ENCODE measurements at regions not wholly inside any gene's neighbourhood (a gene's known extent, or its start where the extent isn't known, plus 50 kb on each side); places are given as distances from the start of the nearest gene placed in this dataset.
A peak's percentile ranks its signal among the peaks of the same experiment; 100 is the strongest.

DNA sequence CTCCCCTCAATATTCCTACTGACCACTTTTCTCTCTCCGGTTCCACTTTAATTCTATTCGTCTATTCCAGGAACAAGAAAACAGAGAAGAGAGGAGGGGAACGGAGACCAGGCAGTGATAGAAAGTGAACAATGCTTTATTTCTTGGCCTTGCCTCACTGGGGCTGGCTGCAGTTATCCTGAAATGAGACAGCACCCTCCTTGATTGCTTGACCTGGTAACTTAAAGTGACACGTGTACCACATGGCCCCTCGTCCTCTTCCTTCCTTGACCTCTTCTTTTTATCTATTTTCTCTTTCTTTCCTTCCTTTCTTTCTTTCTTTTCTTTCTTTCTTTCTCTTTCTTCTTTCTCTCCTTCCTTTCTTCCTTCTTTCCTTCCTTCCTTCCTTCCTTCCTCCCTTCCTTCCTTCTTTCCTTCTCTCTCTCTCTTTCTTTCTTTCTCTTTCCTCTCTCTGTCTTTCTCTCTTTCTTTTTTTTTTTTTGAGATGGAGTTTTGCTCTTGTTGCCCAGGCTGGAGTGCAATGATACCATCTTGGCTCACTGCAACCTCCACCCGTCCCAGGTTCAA lies 52.8 kb upstream of the CLMP start:
- Histone ChIP-seq H3K4me1 (replicated peaks in 1 of 2) (peaks cover 5 to 12% of the 10 kb centered on the region in 2 donors), H3K27ac (no peak overlapping the region), H3K4me3 (no peak overlapping the region)
- in situ Hi-C loops (cut with MboI; ENCODE audit: low pct_unique_long_range_greater_than_20kb in 2 of 9, low sequenced_read_pairs in 9 of 9, unreplicated experiment in 9 of 9): loop anchor here in 6 of 9 experiments (10.0 to 25.0 kb wide), 2 partner anchors 133 to 136 kb away; no protein-coding TSS in a partner anchor
- 20 to 62% (median 37%) methylated on average over 3 to 6 of the region's 6 CpGs; no CpG with 5 or more reads in 1 of the 10 experiments for WGBS, 10 experiments
- no peak for ATAC-seq (replicated peaks in 6 of 8)

DNA sequence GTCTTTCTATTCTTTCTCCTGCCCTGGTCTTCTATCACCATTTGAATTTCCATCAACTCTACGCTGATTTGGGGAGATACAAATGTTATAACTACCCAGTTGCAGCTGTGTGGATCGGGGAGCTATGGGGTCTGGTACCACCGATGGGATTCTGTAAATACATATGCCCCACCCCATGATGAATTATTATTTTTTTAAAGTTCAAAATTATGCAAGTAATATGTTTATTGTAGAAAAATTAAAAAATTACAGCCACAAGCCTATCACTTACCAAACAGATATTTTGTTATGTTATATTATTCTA lies 52.4 kb upstream of the CLMP start:
- in situ Hi-C loops (cut with MboI; ENCODE audit: low pct_unique_long_range_greater_than_20kb in 2 of 9, low sequenced_read_pairs in 9 of 9, unreplicated experiment in 9 of 9): loop anchor here in 6 of 9 experiments (10.0 to 25.0 kb wide), 2 partner anchors 133 to 135 kb away; no protein-coding TSS in a partner anchor
- peak in 4 of 8 experiments; percentile 38 to 49 (median 43) for ATAC-seq (replicated peaks in 6 of 8)
- 0 to 93% (median 49%) methylated on average over 1 to 3 of the region's 3 CpGs; no CpG with 5 or more reads in 4 of the 10 experiments for WGBS, 10 experiments
- Histone ChIP-seq H3K4me3 (no peak overlapping the region), H3K4me1 (replicated peaks in 1 of 2) (peaks cover 5 to 12% of the 10 kb centered on the region in 2 donors), H3K27ac (no peak overlapping the region)

DNA sequence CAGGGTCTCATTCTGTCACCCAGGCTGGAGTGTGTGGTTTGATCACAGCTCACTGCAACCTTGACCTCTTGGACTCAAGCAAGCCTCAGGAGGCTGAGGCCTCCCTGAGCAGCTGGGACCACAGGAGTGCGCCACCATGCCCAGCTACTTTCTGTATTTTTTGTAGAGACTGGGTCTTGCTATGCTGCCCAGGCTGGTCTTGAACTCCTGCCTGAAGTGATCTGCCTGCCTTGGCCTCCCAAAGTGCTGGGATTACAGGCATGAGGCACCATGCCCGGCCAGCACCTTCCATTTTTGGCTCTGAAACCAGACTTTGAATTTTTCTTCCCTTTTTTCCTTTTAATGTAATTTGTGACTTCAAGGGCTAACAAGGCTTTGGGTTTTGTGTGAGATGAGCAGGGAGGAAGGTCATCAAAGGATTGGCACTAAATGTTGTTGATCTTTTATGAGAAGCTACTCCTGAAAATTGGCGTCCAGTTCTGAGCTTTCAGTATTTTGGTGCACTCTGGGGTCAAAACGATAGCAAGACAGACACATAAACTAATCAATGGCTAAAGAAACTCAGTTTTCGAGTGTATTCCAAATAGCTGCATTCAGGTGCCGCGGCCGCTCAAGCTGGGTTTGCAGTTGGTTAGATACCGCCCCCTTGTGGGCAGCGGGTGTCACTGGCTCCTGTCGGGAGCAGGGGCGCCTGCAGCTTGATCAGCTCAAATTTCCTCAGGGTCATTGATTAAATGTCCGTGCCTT lies 51.9 kb upstream of the CLMP start:
- 0 to 80% (median 7%) methylated on average over 1 to 11 of the region's 13 CpGs; no CpG with 5 or more reads in 1 of the 10 experiments for WGBS, 10 experiments
- ATAC-seq (replicated peaks in 6 of 8): peak; percentile 38 to 95 (median 92)
- in situ Hi-C loops (cut with MboI; ENCODE audit: low pct_unique_long_range_greater_than_20kb in 2 of 9, low sequenced_read_pairs in 9 of 9, unreplicated experiment in 9 of 9): loop anchor here in 6 of 9 experiments (10.0 to 25.0 kb wide), 2 partner anchors 132 to 135 kb away; no protein-coding TSS in a partner anchor
- Histone ChIP-seq H3K27ac (no peak overlapping the region), H3K4me3 (no peak overlapping the region), H3K4me1 (replicated peaks in 1 of 2) (peaks cover 5 to 12% of the 10 kb centered on the region in 2 donors)

DNA sequence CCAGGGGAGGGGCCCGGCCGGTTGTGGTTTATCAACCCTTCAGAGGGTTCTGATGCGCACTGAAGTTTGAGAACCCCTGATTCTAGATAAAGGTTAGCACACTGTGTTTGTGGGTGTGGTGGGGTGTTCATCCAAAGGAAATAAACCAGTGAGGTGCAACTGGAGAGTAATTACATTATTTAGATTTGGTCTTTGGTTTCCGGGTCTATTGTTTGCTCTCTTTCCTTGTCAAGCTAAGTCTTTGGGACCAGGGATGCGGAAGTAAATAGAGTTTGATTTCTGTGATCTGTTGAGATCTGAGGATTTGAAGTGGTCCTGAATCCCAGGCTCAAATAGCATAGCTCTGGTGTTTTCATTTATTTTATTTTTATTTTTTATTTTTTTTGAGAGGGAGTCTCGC lies 50.5 kb upstream of the CLMP start:
- no peak overlapping the region for H3K4me3 ChIP-seq
- in situ Hi-C loops (cut with MboI; ENCODE audit: low pct_unique_long_range_greater_than_20kb in 2 of 9, low sequenced_read_pairs in 9 of 9, unreplicated experiment in 9 of 9): loop anchor here in 6 of 9 experiments (10.0 to 25.0 kb wide), 2 partner anchors 131 to 133 kb away; no protein-coding TSS in a partner anchor
- no peak for ATAC-seq (replicated peaks in 6 of 8)
- peaks cover 5 to 11% of the 10 kb centered on the region in 2 donors for H3K4me1 ChIP-seq (replicated peaks in 1 of 2)
- no peak overlapping the region for H3K27ac ChIP-seq
- WGBS, 10 experiments: 51 to 100% (median 88%) methylated on average over 1 to 6 of the region's 6 CpGs; no CpG with 5 or more reads in 1 of the 10 experiments

Measured in motor neuron (in vitro differentiated cells).